Vagina (tissue), 2 donors: ENCODE measurements at regions not wholly inside any gene's neighbourhood (a gene's known extent, or its start where the extent isn't known, plus 50 kb on each side); places are given as distances from the start of the nearest gene placed in this dataset.

ENCODE experiments used
- CTCF ChIP-seq, 3 experiments: fragments of 450-650 bp in 2 of 3; fragments of 200-600 bp in 1 of 3; sonication (generic) in 1 of 3; IDR thresholded peaks; one replicate each; pipeline ENCODE4 v1.5.1; 2017 to 2019; ENCODE audit warnings: antibody characterized with exemption in 3 of 3, mild to moderate bottlenecking in 2 of 3, moderate library complexity in 2 of 3
- POLR2A ChIP-seq, 2 donors: fragments of 450-650 bp; IDR thresholded peaks; one replicate each; pipeline ENCODE4 v1.6.1; 2017; ENCODE audit warnings: antibody characterized with exemption in 2 of 2, mild to moderate bottlenecking in 2 of 2, moderate library complexity in 2 of 2
- POLR2AphosphoS5 ChIP-seq, 2 donors: sonication (generic); formaldehyde crosslinking; IDR thresholded peaks; one replicate each; pipeline ENCODE4 v1.9.0; 2017; ENCODE audit warnings: antibody characterized with exemption in 2 of 2, mild to moderate bottlenecking in 2 of 2, low read depth in 1 of 2; ENCODE audit not compliant: insufficient read depth in 1 of 2

DNA sequence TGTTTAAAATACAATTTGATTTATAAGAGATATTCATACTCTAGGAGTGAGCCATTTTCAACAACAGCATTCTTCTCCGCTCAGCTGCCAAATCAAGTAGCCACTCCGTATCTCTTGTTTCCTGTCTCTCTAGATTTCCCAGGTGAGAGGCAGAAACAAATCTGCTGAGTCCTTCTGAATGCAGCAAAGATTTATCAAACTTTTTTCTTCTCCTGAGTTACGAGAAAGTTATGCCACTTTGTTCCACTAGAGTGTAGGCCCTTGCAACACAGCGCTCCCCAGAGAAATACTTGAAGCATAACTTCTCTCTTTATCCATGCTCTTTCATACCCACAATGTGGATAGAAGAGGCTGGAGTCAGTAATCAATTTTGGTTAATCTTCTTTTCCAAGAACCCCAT, 1960.8 kb downstream of the OLFM4 start:
- TF ChIP-seq POLR2A (IDR thresholded peaks at IDR 0.05): no peak
- no peak for TF ChIP-seq CTCF (IDR thresholded peaks at IDR 0.05)
- no peak for TF ChIP-seq POLR2AphosphoS5 (IDR thresholded peaks at IDR 0.05; ENCODE audit: insufficient read depth in 1 of 2, low read depth in 1 of 2)
